Fibroblast of upper back skin (primary cell): ENCODE measurements at regions not wholly inside any gene's neighbourhood (a gene's known extent, or its start where the extent isn't known, plus 50 kb on each side); places are given as distances from the start of the nearest gene placed in this dataset.

Experiments
- DNase-seq: peaks from one replicate; pipeline ENCODE4 v3.0.0-alpha.2; 2013

GRCh38 chr20:60529149-60529548 is 570.9 kb downstream of the CDH26 start:
- DNase-seq, result no peak

DNA sequence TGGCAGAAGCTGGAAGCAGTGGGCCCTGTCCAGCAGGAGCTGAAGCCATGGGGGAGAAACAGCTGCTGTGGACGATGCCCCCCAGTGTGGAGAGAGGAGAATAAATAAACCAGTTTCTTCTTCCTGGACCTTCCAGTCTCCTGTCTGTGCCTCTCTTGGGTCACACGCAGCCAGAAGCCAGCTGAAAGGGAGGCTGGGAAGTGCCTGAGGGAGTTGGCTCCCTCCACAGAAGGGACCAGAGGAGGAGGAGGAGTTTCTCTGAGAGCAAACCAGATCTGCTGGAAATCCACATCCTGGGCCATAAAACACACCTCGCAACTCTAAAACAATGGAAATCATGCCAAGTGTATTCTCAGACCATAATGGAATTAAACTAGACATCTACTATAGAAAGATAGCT is 577.0 kb downstream of the CDH26 start:
- DNase-seq, result no peak

GRCh38 chr20:60540591-60540990 is 582.4 kb downstream of the CDH26 start:
- DNase-seq, result no peak

- no peak for DNase-seq
Observed at GRCh38 chr20:60541991-60542390, 583.8 kb downstream of the CDH26 start.

GRCh38 chr20:60543598-60543997 is 585.4 kb downstream of the CDH26 start:
- no peak for DNase-seq

DNA sequence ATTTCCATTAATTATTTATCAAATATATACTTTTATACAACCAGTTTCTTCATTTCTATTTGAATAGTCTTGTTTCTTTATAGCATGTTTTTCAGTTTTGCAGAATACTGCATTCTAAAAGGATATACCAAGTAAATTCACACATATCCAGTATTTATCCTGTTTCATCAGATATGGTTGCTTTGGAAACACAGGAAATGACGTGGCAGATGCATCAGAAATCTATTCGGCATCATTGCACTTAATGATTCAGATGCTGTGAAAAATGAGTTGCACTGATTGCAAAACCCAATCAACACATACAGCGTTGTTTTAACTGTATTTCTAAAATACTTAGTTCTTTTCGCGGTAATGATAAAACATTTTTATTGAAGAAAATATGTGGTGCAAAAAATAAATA is 594.9 kb downstream of the CDH26 start:
- no peak for DNase-seq

GRCh38 chr20:60558486-60558885 is 600.3 kb downstream of the CDH26 start:
- no peak for DNase-seq

DNA sequence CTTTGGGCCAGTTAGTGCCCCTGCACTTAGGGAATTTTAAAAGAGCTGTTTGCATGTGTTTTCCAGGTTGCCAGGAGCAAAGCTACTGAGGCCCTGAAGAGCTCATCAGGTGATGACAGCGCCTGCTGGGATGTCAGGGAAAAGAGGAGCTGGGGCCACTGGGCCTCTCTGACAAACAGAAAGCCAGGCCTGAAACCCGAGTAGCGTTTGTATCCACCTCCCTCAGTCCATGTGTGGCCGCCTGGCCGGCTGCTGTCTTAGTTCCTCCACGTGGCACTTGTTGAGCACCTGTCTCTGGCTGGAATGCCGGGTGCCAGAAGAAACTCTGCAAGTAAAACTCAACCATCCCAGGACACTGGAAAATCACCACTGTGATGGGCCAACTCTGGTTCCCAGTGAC is 601.2 kb downstream of the CDH26 start:
- no peak for DNase-seq

GRCh38 chr20:60561052-60561451 is 602.8 kb downstream of the CDH26 start:
- DNase-seq, result no peak

DNA sequence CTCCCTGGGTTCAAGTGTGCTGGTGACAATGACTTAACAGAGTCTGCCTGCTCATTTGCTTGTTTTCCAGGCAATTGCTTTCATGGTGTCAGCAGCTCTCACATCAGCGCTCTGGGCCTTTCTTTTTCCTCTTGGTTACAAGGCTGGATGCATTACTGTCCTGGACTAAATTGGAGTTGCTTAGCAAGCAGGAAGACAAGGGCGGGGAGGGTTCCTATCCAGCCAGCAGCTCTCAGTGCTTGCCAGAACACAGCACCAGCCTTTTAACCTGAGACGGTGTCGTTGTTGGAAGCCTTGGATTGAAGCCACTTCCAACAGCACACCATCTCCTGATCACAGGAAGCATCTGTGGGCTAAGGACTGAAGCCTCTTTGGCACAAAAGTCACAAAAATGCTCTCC is 606.9 kb downstream of the CDH26 start:
- DNase-seq, result no peak

DNA sequence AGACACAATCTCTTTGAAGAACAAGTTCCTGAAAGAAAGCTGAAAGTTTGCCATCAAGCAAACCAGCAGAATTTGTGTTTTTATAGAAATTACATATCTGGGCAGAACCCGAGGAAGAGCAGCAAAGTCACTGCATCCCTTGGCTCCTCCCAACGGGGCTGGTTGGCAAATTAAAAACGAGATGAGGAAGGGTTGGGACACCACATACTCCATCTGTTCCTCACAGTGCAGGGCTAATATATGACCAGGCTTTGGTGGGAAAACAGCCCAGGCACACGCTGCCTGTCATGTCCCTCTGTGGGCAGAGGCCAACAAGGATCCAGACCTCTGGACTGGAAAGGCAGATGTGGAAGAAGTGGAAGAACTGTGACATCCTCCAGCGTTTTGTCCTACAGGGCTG is 607.3 kb downstream of the CDH26 start:
- no peak for DNase-seq

- no peak for DNase-seq
Observed at GRCh38 chr20:60569116-60569515, 610.9 kb downstream of the CDH26 start.

DNA sequence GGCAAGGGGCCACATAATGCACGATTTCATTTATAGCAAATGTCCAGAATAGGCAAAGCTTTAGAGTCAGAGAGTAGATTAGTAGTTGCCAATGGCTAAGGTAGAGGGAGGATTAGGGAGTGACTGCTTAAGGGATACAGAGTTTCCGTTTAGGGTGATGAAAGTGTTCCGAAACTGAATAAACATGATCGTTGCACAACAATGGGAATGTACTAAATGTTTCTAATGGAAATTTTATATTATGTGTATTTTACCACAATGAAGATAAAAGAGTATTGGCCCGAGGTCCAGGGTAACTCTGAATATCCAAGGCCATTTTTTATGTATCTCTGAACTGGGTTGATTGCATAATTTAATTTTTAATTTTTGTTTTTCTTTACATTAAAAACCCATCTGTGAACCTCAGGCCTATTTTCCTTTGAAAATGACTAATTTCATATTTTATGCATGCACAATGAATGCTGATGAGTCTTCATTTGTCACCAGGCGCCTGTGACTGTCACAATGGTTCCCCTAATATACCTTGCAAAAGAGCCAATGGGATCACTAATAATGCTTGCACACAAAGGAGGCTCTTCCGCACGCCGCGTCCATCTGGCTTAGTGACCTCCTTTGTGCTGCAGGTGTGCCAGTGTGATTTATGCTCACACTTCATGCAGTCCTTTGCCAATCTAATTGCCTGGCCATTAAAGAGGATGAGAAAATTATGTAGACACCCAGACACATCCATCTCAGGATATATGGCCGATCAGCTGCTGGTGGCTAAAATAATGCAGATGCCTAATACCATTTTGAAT is 612.5 kb downstream of the CDH26 start:
- DNase-seq, result no peak

DNA sequence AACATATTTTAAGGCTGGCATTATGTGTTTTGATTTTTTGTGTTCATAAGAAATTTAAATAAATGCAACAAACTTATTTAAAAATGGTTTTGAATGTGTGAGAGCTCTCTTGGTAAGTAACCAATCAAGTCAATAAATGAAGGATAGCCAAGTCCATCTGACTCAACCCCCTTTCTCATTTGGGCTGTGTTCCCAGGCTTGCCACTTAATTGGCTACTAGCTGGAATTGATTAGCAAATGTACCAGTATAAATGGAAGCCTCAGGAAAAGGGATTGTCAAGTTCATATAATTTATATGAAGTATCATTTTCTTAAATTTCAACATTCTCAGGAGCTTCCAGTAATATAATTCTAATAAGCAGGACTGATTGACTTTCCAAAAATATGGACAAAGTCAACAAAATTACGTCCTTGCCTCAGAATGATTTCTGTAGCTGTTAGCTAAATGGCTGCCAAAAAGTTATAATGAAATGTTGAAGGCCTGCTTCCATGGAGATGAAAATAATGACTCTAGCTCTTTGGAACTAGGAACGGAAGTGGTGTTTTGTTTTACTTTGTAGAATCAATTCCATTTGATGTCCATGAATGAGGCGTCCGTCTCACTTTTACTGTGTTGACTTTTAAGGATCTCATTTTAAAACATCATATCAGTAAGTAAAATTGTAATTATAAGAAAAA is 614.9 kb downstream of the CDH26 start:
- no peak for DNase-seq

- no peak for DNase-seq
Observed at GRCh38 chr20:60576236-60576635, 618.0 kb downstream of the CDH26 start.

DNA sequence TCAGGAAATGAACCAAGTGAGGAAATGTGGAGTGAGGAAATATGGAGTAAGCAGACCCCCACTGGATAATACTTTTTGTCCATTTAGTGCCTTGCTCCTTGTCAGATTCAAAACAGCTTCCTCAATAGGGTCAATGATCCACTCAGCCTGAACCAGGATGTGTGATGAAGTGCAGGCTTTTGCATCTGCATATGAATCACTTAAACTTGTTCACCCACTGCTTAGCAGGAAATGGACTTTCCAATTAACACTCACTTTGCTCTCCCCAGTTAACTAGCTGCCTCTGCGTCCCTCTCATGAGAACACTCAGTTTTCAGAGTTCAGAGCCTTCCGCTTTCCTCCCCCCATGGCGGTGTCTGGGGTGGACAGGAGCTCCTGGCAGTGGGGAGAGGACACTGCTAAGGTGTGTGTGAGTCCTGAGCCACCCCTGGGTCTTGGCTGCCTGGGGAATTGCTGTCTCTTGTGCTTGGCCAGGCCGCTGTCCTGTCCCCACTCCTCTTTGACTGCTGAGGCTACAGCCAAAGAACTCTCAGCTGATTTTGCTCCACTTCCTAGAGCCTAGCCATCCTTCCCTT is 621.8 kb downstream of the CDH26 start:
- DNase-seq, result no peak

DNA sequence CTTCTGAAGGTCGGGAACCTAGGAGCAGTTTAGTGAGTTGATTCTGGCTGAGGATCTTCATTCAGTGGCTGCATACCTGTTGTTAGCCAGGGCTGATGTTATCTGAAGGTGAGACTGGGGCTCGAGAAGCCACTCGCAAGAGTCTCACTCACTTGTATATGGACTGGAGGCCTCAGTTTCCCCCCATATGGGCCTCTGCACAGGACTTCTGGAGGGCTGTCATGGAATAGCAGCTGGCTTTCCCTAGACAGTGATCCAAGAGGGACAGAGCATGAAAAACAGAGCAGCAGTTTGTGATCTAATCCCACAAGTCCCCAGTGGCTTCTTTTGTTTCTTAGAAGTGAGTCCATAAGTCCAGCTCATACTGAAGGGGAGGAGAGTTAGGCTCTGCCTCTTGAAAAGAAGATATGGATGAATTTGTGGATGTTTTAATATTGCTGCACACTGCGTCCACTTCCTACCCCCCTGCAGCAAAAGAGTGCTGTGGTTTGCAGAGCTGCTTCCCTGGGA is 623.4 kb downstream of the CDH26 start:
- no peak for DNase-seq

- DNase-seq, result peak; percentile 53
Observed at GRCh38 chr20:60583741-60584140, 625.5 kb downstream of the CDH26 start.

DNA sequence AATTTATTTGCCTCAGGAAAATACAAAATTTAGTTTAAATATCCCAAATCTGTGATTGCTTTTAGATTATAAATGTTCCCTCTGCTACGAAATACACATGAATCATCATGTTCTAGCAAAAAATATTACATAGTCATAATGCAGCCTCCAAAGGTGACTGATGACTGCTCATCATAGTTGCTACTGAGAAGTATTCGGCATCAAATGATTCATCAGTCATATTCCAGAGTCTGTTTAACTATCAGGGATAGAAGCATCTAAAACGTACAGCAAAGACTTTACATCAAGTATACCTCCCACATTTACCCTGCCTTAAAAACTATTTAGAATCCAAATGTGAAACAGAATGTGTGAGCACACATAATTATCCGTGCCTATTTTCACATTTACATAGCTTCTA is 626.0 kb downstream of the CDH26 start:
- DNase-seq, result peak; percentile 26

- DNase-seq, result no peak
Observed at GRCh38 chr20:60585651-60586050, 627.4 kb downstream of the CDH26 start.

- DNase-seq, result no peak
Observed at GRCh38 chr20:60586269-60587050, 628.2 kb downstream of the CDH26 start.

DNA sequence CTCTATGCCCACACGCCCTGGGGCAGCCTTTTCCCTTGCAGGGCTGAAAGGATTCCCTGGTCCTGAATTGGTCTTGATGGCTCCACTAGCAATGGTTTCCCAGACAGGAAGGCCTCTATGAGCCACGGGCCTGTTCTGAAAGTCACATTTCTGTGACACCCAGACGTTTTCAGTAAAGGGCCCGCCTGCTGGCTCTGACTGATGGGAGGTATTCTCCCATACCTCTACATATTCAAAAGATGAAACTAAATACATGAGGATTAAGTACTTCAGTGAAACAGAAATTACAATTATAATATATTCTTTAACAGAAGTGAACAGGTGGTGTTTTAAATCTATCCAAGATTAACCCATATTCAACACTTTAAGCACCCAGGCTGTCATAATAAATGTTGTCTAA is 629.8 kb downstream of the CDH26 start:
- DNase-seq, result no peak

GRCh38 chr20:60589623-60590022 is 631.4 kb downstream of the CDH26 start:
- peak; percentile 35 for DNase-seq
